Lung microvascular endothelial cell (primary cell): ENCODE measurements at regions not wholly inside any gene's neighbourhood (a gene's known extent, or its start where the extent isn't known, plus 50 kb on each side); places are given as distances from the start of the nearest gene placed in this dataset.
"Not testable (repeated sequence)": the region's sequence is repeated elsewhere in the genome, so short reads cannot be mapped to it uniquely, and the experiment has no call there.

Experiments
- DNase-seq, 2 donors: peaks; one replicate each; pipeline versions ENCODE4 v3.0.0 to v3.0.0-alpha.2; 2010; ENCODE audit warnings: low read depth in 2 of 2

DNA sequence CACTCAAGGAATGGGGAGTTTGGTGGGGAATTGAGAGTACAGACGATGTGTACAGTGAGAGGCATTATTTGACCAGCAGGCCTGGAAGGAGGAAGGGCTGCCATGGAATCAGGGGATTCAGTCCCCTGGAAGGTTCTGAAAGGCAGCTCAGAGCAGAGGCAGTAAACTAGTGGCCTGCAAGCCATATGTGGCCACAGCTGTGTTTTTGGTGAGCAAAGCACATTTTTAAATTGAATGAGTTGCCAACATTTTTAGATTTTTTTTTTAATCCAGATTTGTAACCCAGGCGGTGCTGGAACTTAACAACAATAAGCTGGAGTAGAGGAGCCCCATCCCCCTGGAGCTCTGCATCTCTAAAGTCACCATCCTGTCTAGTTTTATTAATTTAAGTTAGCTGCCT is 95.3 kb upstream of the IPO5 start:
- DNase-seq: no peak

DNA sequence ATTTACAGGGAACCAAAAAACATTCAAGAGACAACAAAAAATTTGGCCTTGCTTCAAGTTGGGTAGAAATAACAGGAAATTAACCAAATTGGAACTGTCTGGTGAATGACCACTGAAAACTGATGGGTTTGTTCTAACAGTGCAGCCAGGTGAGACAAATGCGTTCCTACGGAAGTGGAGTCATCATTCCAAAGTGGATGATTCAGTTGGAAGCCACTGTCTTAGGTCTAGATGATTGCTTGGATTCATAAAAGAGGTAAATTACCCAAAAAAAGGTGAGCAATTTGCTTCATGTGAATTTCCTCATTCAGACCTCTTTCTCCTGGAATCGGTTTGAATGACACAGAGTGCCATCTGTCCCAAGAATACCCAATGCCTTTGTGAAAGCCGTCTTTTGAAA is 87.1 kb upstream of the IPO5 start:
- no peak for DNase-seq

DNA sequence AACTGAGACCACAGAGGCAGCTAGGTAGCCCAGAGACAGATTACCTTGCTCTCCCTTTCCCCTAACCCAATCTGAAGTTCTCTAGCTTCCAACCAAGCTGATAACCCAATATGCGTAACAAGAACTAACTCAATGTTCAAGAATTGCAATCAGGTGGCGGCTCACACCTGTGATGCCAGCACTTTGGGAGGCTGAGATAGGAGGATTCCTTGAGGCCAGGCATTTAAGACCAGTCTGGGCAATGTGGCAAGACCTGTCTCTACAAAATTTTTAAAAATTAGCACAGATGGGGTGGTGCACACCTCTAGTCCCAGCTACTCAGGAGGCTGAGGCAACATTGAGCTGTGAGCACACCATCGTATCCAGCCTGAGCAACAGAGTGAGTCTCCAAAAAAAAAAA is 86.7 kb upstream of the IPO5 start:
- DNase-seq: no peak

DNA sequence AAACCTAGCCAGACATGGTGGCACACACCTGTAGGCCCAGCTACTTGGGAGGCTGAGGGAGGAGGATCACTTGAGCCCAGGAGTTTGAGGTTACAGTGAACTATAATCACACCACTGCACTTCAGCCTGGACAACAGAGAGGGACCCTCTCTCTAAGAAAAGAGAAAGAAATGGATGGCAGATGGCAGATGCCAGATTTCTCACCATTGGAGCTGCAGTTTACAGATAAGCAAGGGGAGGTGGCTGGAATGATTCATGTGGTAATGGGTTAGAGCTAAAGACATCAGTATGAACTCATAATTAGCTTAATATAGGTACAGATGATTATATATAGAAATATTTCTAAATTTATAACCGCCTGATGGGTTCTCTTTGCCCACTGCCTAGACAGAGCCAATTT is 80.1 kb upstream of the IPO5 start:
- DNase-seq: no peak

DNA sequence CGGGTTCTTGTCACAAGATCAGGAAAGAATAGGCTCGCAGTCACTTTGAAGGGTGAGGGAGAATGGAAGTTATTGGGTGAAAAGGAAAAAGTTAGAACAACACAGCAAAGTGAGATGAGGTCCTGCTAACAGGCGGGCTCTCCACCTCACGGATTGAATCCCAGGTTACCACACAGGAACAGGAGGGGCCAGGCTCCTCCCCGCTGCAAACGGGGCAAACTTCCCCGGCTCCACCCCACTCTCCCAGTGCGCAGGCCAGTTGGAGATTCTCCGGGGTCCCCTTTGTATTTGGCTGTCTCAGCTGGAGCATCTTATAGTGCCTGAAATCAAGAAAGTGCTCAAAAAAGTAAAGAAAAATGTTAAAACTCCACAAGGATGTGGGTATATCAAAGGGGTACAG is 78.3 kb upstream of the IPO5 start:
- no peak for DNase-seq

DNA sequence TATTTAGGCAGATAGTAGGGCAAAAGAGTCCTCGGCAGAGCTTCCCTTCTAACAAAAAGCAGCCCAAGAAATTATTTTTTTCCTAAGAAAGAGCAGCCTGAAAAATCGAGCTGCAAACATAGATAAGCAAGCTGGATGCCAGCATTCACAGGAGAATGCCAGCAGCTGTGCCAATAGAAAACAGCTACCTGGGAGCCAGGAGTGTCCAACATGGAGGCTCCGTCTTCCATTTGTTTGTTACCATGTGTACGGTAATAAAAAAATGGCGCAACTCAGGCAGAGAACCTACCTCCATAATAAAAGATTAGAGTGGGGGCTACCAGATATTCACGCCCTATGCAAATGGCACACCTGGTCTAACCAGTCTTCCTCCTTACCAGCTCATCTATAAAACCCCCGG is 77.6 kb upstream of the IPO5 start:
- no peak for DNase-seq

DNA sequence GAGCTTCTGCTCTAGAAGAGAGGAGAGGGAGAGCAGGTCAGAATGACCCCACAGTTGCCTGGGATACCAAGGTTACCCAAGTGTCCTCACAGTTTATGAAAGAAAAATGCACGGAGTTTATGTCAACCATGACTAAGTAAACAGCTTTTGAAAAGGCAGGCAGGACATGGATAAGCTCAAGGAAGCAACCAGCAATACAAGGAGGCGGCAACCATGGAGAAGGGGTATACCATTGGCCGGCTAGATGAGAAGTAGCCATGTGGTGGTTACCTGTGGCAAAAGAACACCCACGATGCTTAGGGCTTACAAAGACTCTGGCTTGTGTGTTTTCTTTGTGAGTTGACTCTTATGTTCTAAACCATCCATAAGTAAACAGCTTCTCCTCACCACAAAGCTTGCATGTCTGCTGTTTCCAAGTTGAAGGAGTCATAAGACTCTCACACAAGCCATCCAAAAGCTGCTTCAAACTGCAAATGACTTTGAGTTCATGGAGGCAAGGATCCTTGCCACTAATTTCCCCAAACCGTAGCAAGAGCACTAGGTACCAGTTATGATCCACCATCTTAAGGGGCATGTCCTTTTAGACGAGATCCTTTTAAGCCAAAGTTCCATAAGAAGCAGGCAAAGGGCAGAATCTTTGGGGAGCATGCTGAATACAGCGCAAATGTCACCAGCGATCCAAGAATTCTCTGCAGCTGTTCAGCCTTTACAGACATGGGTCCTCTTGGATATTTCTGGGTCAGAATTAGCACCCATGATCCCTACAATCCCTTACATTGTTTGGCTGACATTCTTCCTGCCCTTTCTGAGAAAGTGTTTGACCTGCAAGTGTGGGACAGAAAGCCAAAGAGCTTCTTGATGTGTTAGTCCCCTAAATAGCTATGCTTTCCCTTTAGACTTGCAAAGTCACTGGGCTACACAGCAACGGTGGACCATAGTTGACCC is 74.8 kb upstream of the IPO5 start:
- no peak for DNase-seq

DNA sequence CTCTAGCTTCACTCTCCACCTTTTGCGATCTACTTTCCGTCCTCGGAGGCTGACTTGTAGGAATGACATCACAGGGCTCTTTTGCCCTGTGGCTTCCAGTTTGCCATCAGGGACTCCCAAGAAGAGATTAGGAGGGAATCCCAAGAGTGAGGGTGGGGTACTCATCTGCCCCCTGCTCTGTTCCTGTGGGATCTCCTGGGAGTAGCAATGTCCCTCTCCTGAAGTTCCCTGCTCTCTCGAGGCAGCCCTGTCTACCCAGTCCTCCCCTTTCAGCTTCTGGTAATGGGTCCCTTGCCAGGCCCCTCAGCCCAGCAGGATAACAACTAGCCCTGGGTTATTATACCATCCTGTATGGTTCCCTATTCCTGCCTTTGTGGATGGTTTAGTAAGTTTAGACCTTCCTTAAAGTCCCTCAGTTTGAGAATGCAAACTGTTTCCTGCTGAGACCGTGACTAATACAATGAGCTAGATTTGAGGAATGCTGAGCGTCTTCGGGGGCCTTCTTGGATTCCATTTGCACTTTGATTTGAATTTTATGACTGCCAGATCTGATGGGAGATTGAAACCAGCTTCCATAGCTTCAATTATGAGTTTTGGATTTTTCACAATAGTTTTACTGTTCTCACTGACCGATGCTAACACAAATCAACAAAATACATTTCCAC is 73.7 kb upstream of the IPO5 start:
- peak in 1 of 2 donors; percentile 82 for DNase-seq

DNA sequence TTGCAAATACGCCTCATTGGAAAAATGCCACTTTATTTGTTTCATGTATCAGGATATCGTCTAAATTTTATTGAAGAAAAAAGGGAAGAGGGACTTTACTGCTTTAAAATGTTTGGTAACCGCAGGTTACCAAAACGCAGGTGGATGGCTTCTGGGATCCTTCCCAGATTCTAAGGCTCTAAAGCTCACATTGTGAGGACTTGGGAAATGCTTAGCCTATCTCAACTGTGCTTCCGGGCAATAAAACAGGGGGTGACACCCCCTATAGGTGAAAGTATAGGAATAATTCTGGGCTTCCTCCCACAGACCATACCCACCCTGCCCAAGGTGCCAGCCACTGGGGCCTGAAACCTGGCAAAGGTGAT is 73.2 kb upstream of the IPO5 start:
- DNase-seq: no peak

DNA sequence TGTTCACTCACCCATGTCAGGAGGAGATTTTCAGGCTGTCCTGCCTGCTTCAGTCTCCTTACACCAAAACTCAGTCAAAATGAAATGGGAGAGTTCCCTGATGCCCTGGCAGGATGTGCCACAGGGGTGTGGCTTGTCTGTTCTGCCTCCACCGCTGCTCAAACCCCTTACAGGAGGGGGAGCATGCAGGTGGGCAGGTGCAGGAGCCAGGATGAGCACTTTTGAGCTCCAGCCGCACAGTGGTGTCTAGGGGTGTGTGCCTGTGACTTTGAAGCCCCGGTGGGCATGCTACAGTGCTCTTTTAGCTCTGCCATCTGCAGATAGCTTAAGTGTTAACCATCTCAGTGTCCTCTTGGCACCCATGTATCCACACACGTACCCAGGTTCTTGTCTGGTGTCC is 71.9 kb upstream of the IPO5 start:
- no peak for DNase-seq

DNA sequence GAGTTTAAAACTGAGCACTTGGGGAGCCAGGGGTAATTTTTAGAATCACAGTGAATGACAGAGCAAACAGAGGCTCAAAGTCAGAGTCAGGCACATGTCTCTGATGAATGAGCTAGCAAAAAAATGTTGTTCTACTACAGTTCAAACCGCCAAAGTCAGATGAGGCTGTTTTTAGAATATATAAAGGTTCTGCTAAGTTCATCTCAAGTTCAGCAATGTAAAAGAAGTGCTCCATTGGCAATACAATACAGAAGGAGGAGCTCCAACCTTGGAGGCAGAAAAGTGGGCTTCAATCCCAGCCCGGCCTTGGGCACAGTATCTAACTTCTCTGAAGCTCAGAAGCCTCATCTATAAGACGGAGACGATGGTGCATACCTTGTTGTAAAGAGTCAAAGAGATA is 70.1 kb upstream of the IPO5 start:
- no peak for DNase-seq

DNA sequence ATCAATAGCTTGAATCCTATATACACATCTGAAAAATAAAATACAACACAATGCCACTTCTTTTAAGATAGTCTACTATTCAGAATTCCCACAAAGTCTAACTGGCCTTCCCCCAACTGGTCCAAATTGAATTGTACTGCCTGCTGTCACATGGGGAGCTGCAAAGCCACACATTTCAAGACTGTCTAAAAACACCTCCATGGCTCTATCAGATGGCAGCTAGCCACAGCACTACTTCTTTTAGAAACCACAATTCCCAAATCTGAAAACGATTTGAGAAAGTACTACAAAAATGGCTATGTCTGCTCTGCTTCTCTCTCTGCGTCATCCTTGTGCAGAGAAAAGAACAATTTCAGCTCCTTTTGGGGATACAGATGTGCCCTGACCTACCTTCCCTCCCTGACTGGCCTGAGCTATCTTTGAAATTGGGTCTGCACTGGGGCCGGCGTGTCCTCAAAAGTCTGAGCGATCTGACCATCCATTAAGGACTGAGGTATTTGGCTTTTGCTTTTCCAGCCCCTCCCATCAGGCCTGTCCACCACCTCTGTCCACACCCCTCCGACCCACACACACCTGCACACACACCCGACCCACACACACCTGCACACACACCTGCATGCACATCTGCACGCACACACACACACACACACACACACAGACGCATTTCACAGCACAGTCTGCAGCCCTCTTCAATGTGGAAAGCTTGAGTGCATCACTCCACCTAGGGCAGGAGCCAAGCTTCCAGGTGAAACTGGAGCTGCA is 68.6 kb upstream of the IPO5 start:
- DNase-seq: no peak

DNA sequence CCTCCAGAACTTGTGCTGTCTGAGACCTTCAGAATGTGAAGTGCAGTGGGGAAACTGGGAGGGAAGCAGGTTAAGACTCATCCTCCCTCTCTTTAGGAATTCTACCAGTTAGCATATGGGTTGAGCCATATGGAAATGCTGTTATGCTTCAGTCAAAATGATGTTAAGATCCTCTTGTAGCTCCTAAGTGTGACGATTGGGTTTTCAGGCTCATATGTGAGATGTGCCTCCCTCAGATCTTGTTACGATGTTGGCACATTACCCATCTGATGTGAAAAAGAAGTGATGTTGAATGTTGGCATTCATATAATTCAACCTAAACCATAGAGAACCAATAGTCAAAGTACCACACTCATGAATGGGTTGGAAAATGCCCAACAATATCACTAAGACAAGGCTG is 67.8 kb upstream of the IPO5 start:
- no peak for DNase-seq

DNA sequence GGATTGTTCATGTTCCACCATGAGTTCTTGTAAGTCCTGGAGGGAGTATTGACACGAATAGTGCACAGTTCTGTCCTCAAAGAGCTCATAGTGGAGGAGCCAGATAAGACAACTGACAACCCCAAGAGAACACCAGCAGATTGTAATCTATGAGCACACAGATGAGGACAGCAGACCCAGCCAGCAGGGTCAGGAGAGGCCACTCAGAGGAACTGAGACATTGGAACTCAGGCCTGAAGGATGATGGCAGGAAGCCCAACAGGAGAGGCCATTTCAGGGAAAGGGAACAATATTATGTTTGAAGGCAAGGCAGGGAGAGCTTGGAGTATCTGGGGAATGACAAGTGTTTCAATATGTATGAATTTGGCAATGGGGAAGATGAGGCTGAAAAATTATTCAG is 63.7 kb upstream of the IPO5 start:
- peak in 1 of 2 donors; percentile 6 for DNase-seq

DNA sequence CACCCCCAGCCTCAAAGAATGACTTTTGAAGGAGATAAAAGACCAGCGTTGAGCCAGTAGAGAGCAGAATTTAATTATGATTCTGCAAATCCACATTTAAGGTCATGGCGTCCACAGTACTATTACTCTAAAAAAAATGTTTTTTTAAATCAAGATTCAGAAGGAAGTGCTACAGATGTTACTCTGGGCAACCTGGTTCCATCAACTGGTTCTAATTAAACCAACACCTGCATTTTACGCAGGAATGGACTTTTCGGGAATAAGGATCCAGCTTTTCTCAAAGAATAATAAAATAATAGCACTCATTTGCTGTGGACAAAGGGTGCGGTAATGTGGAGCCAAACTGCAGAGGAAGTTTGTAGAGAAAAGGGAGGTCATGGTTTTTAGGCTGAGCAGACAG is 62.9 kb upstream of the IPO5 start:
- DNase-seq: no peak

DNA sequence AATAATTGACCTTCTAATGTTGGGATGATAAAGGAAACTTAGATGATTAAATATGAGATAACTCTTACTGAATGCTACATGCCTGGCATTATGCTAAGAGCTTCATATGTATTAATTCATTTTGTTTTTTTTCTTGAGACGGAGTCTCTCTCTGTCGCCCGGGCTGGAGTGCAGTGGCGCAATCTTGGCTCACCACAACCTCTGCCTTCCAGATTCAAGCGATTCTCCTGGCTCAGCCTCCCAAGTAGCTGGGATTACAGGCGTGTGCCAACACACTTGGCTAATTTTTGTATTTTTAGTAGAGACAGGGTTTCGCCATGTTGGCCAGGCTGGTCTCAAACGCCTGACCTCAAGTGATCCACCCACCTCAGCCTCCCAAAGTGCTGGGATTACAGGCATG is 61.5 kb upstream of the IPO5 start:
- not testable (repeated sequence) for DNase-seq

DNA sequence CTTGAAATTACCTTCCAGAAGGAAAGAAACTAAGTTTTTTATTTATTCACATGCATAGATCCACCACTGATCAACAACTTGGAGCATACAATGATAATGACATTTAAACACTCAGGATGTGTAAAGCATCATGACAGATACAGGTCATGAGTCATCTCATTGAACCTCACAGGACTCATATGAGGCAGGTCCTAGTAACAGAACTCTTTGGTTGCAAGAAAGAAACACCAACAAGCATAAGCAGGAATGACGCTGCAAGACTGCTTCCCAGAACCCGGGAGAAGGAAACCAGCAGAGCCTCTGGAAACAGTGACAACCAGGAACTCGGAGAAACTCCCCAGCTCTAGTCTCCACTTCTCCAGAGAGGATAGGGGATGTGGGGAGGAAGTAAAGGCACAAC is 60.8 kb upstream of the IPO5 start:
- peak in 1 of 2 donors; percentile 23 for DNase-seq

DNA sequence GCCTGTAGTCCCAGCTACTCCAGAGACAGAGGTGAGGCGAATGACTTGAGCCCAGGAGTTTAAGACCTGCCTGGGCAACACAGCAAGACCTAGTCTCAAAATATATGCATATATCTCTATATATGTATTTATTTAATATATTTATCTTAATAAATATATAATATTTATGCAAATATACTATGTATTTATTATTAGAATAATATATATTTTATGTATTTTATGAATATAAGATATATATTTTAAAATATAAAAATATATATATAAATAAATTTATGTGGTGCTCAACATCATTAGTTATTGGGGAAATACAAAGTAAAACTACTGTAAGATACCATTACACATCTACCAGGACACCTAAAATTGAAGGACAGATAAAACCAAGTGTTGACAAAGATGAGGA is 58.1 kb upstream of the IPO5 start:
- DNase-seq: no peak

DNA sequence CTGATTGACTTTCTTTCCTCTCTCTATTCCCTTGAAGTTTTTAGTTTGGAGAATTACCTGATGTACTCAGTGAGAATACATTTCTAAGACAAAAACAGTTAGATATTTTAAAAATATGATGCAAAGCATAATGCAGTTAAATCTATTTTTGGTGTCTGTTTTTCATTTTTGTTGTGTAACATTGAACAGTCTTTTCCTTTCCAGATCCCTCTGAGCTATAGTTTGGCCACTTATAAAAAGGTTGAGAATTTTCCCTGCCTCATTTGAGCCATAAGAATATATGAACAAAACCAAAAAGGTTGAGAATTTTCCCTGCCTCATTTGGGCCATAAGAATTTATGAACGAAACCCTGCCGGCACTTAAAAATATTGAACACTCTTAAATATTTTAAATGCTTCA is 57.0 kb upstream of the IPO5 start:
- DNase-seq: no peak

DNA sequence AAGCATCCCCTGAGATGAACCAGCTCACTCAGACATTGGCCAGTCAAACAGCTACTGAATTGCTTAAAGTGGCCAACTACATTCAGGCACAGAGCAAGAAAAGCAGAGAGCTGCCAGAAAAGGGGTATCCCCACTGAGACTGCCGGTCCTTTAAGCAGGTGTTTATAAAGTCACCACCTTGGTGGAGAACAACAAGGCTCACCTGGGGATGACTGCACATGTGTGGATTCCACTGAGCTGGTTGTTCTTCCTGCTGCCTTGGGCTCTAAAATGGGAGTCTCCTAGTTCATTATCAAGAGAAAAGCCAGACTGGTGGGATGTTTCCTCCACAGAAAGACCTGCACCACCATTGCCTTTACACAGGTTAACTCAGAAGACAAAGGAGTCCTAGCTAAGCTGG is 51.8 kb upstream of the IPO5 start:
- no peak for DNase-seq
